GM03348 (cell line): ENCODE measurements at regions not wholly inside any gene's neighbourhood (a gene's known extent, or its start where the extent isn't known, plus 50 kb on each side); places are given as distances from the start of the nearest gene placed in this dataset.

Source experiments
- DNase-seq: peaks from one replicate; pipeline ENCODE4 v3.0.0; 2012; ENCODE audit warnings: low spot score

- no peak for DNase-seq
Measured at GRCh38 chr3:116767726-116768125, 58.1 kb downstream of the TUSC7 start.

GRCh38 chr3:116770815-116771450 lies 61.4 kb downstream of the TUSC7 start:
- DNase-seq = peak; percentile 67

GRCh38 chr3:116776880-116777785 lies 67.6 kb downstream of the TUSC7 start:
- DNase-seq = no peak

GRCh38 chr3:116785226-116785625 lies 75.6 kb downstream of the TUSC7 start:
- DNase-seq = no peak

- no peak for DNase-seq
Measured at GRCh38 chr3:116802651-116803050, 93.1 kb downstream of the TUSC7 start.

GRCh38 chr3:116806351-116806750 lies 96.8 kb downstream of the TUSC7 start:
- no peak for DNase-seq

- DNase-seq = no peak
Measured at GRCh38 chr3:116808725-116809124, 99.1 kb downstream of the TUSC7 start.

GRCh38 chr3:116809208-116809607 lies 99.6 kb downstream of the TUSC7 start:
- DNase-seq = no peak

- no peak for DNase-seq
Measured at GRCh38 chr3:116811754-116812153, 102.2 kb downstream of the TUSC7 start.

GRCh38 chr3:116812949-116813348 lies 103.4 kb downstream of the TUSC7 start:
- DNase-seq = no peak

- no peak for DNase-seq
Measured at GRCh38 chr3:116815321-116815720, 105.7 kb downstream of the TUSC7 start.

GRCh38 chr3:116815831-116816588 lies 106.4 kb downstream of the TUSC7 start:
- DNase-seq = no peak

- DNase-seq = no peak
Measured at GRCh38 chr3:116821371-116821770, 111.8 kb downstream of the TUSC7 start.

GRCh38 chr3:116824208-116824607 lies 114.6 kb downstream of the TUSC7 start:
- no peak for DNase-seq

GRCh38 chr3:116833202-116833601 lies 123.6 kb downstream of the TUSC7 start:
- no peak for DNase-seq

GRCh38 chr3:116834816-116835215 lies 125.2 kb downstream of the TUSC7 start:
- no peak for DNase-seq

GRCh38 chr3:116835658-116836057 lies 126.1 kb downstream of the TUSC7 start:
- DNase-seq = no peak

GRCh38 chr3:116836286-116836685 lies 126.7 kb downstream of the TUSC7 start:
- DNase-seq = no peak

GRCh38 chr3:116837483-116837882 lies 127.9 kb downstream of the TUSC7 start:
- no peak for DNase-seq

GRCh38 chr3:116841003-116841735 lies 131.6 kb downstream of the TUSC7 start:
- no peak for DNase-seq

- no peak for DNase-seq
Measured at GRCh38 chr3:116842254-116842957, 132.8 kb downstream of the TUSC7 start.
